A673 (cell line): ENCODE measurements at regions not wholly inside any gene's neighbourhood (a gene's known extent, or its start where the extent isn't known, plus 50 kb on each side); places are given as distances from the start of the nearest gene placed in this dataset.

Experiments
- BruUV-seq: library from RNA; stranded (reverse); fragments of 400-500 nt; replicated peaks from 2 replicates; lab custom pipeline; 2021; lab: Mats Ljungman, UMichigan
- CTCF ChIA-PET: fragments of 300-600 bp; sonication (Branson Sonifier 250); formaldehyde crosslinking; loops from one replicate; lab custom pipeline; 2022; ENCODE audit warnings: antibody characterized with exemption; lab: Charles Lee
- POLR2A ChIA-PET: fragments of 300-600 bp; sonication (Branson Sonifier 250); formaldehyde crosslinking; loops from one replicate; lab custom pipeline; 2022; ENCODE audit warnings: antibody characterized with exemption; ENCODE audit not compliant: low non-redundant PET; lab: Charles Lee
- DNase-seq: peaks from one replicate; pipeline ENCODE4 v3.0.0-alpha.2; 2015; ENCODE audit warnings: low spot score
- H3K27ac ChIP-seq: fragments of 200-600 bp; sonication (generic); 2 replicates; pipeline ENCODE4 v1.5.1; 2016; ENCODE audit warnings: mixed run types, low read depth, mild to moderate bottlenecking, mixed read lengths, antibody characterized with exemption, low read length; ENCODE audit not compliant: poor library complexity, severe bottlenecking
- H3K27me3 ChIP-seq: fragments of 200-600 bp; sonication (generic); replicated peaks from 2 replicates; pipeline ENCODE4 v1.6.1; 2017; ENCODE audit warnings: mixed run types, low read depth, mild to moderate bottlenecking, mixed read lengths, antibody characterized with exemption, low read length; ENCODE audit not compliant: insufficient read depth, poor library complexity
- H3K36me3 ChIP-seq: fragments of 200-600 bp; sonication (generic); 2 replicates; pipeline ENCODE4 v1.6.1; 2016; ENCODE audit warnings: mixed run types, mild to moderate bottlenecking, mixed read lengths, antibody characterized with exemption, low read length; ENCODE audit not compliant: insufficient read depth, poor library complexity, severe bottlenecking
- H3K4me1 ChIP-seq: fragments of 200-600 bp; sonication (generic); 2 replicates; pipeline ENCODE4 v1.6.1; 2017; ENCODE audit warnings: mixed run types, mild to moderate bottlenecking, mixed read lengths, antibody characterized with exemption, low read length; ENCODE audit not compliant: insufficient read depth, poor library complexity, severe bottlenecking
- H3K4me3 ChIP-seq: fragments of 200-600 bp; sonication (generic); 2 replicates; pipeline ENCODE4 v1.5.1; 2016; ENCODE audit warnings: low read depth, mixed run types, mild to moderate bottlenecking, mixed read lengths, low read length; ENCODE audit not compliant: poor library complexity, severe bottlenecking
- H3K9me3 ChIP-seq: fragments of 200-600 bp; sonication (generic); 2 replicates; pipeline ENCODE4 v1.6.1; 2016; ENCODE audit warnings: mixed run types, low read depth, mild to moderate bottlenecking, mixed read lengths, antibody characterized with exemption, low read length; ENCODE audit not compliant: poor library complexity, severe bottlenecking
- CTCF ChIP-seq: fragments of 300-800, 200-600 bp; sonication (generic); conservative IDR thresholded peaks from 2 replicates; pipeline ENCODE4 v1.5.1; 2017; ENCODE audit warnings: low read depth, mild to moderate bottlenecking, antibody characterized with exemption, low read length, moderate library complexity, mixed read lengths
- EZH2 ChIP-seq: fragments of 200-600 bp; sonication (generic); IDR thresholded peaks from 2 replicates; pipeline ENCODE4 v1.6.1; 2017; ENCODE audit warnings: borderline replicate concordance, low read depth, mild to moderate bottlenecking, mixed read lengths, antibody characterized with exemption, low read length; ENCODE audit not compliant: poor library complexity, severe bottlenecking
- intact Hi-C: fragments of 100-400 bp; cut with micrococcal nuclease; formaldehyde crosslinking; loops from one replicate; pipeline ENCODE4 v1.10.0; 2022; ENCODE audit not compliant: unreplicated experiment

GRCh38 chr1:182260516-182260915, 131.1 kb downstream of the GLUL start:
- H3K4me1 ChIP-seq, result no peaks in the 10 kb centered on the region
- H3K27me3 ChIP-seq, result no peaks in the 10 kb centered on the region
- TF ChIP-seq EZH2 (no peak), CTCF (no peak)
- H3K27ac ChIP-seq, result no peak overlapping the region
- no peak for DNase-seq
- CTCF ChIA-PET, result no interaction called here
- BruUV-seq, result no TSS peak
- POLR2A ChIA-PET, result no interaction called here
- intact Hi-C loops, result no loop called here
- no peak overlapping the region for H3K4me3 ChIP-seq
- no peaks in the 10 kb centered on the region for H3K36me3 ChIP-seq
- no peaks in the 10 kb centered on the region for H3K9me3 ChIP-seq

DNA sequence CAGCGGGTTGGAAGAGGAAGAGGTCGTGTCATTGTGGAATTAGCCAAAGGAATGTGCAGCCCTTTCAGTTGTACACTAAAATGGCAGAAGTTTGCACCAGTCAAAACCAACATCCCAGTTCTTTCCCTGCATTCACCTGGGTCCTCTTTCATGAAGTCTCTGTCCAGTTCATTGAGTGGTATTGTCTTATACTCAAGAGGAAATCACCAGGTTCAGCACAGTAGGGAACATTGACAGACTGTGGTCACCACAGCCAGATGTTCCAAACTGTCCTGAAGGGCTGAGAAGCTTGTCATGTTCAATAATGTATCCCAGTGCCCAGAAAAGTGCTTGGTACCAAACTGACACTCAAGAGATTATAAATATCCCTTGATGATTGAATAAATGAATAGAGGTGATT, 131.6 kb downstream of the GLUL start:
- BruUV-seq, result no TSS peak
- no peak overlapping the region for H3K4me3 ChIP-seq
- intact Hi-C loops, result no loop called here
- DNase-seq, result no peak
- H3K4me1 ChIP-seq, result no peaks in the 10 kb centered on the region
- H3K36me3 ChIP-seq, result no peaks in the 10 kb centered on the region
- TF ChIP-seq EZH2 (no peak), CTCF (no peak)
- H3K27ac ChIP-seq, result no peak overlapping the region
- no peaks in the 10 kb centered on the region for H3K27me3 ChIP-seq
- ChIA-PET CTCF (no interaction called here), POLR2A (no interaction called here)
- no peaks in the 10 kb centered on the region for H3K9me3 ChIP-seq

DNA sequence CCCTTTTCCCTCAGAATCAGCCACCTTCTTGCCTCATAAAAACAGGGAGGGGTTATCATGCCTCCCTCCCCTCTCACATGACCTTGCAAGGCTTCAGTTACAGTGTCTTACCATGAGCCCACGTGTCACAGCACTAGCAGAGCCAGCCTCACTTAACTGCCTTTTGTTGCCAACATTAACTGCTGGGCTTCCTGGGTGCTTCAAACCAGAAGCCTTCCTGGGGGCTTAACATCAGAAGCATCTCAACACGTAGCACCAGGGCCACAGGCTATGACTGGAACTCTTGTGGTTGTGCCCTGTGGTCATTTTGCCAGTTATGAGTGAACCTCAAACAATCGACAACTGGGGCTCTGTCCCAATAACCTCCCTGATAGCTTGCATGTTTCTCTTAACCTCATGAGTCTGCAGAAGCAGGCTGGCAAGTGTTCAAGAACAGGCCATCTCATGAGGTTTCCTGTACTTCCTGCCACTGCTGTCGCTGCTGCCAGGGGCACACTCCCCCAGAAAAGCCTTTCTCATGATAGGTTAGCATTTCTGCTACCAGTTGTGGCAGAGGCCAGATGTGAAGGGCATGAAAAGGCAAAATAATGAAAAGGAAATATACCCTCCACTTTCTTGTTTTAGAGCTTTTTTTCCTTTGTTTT, 132.2 kb downstream of the GLUL start:
- TF ChIP-seq CTCF (no peak), EZH2 (no peak)
- ChIA-PET CTCF (no interaction called here), POLR2A (no interaction called here)
- no peak overlapping the region for H3K27ac ChIP-seq
- no peaks in the 10 kb centered on the region for H3K36me3 ChIP-seq
- intact Hi-C loops, result no loop called here
- H3K27me3 ChIP-seq, result no peaks in the 10 kb centered on the region
- no peak overlapping the region for H3K4me3 ChIP-seq
- no peaks in the 10 kb centered on the region for H3K4me1 ChIP-seq
- no peaks in the 10 kb centered on the region for H3K9me3 ChIP-seq
- DNase-seq, result peak; percentile 8
- no TSS peak for BruUV-seq
